HCT116 (cell line): ENCODE measurements at regions not wholly inside any gene's neighbourhood (a gene's known extent, or its start where the extent isn't known, plus 50 kb on each side); places are given as distances from the start of the nearest gene placed in this dataset.

Experiments
- ATAC-seq: fragments of 200-7000 bp; cut with Tn5 transposase; 2 replicates; pipeline ENCODE4 v1.9.1; 2020; ENCODE audit warnings: mild to moderate bottlenecking, moderate library complexity
- BruUV-seq: library from RNA; stranded (reverse); fragments of 400-500 nt; replicated peaks from 2 replicates; lab custom pipeline; 2021; lab: Mats Ljungman, UMichigan
- CTCF ChIA-PET: fragments of 300-600 bp; sonication (Branson Sonifier 250); formaldehyde crosslinking; loops from one replicate; lab custom pipeline; 2021; ENCODE audit warnings: antibody characterized with exemption; lab: Charles Lee
- POLR2A ChIA-PET: fragments of 300-600, 350-600 bp; sonication (Branson Sonifier 250); formaldehyde crosslinking; loops from one replicate; lab custom pipeline; 2021; ENCODE audit warnings: antibody characterized with exemption; lab: Charles Lee
- RAD21 ChIA-PET, 2 experiments: fragments of 300-600 bp; sonication (Branson Sonifier 250); formaldehyde crosslinking; loops; one replicate each; lab custom pipeline; 2023; ENCODE audit warnings: low total read pairs in 2 of 2; ENCODE audit not compliant: uncharacterized antibody in 2 of 2, unreplicated experiment in 2 of 2, low non-redundant PET in 1 of 2; lab: Charles Lee
- DNase-seq: peaks from one replicate; pipeline ENCODE4 v3.0.0-alpha.2; 2010; ENCODE audit warnings: low read depth, low spot score
- H2AFZ ChIP-seq: fragments of 200-600 bp; shearing (Covaris generic), sonication (generic); 2 replicates; pipeline ENCODE4 v1.6.1; 2017; ENCODE audit warnings: low read depth, mixed run types, mixed read lengths, antibody characterized with exemption, low read length; ENCODE audit not compliant: poor library complexity, severe bottlenecking
- H3K27ac ChIP-seq: 2 replicates; pipeline ENCODE4 v1.5.1; 2012; ENCODE audit warnings: low read depth, low read length
- H3K27me3 ChIP-seq: fragments of 200-600 bp; sonication (generic); 2 replicates; pipeline ENCODE4 v1.6.1; 2016; ENCODE audit warnings: mixed run types, low read length, mixed read lengths; ENCODE audit not compliant: insufficient read depth
- H3K36me3 ChIP-seq, 2 experiments: fragments of 200-500 bp in 1 of 2; fragments of 200-600 bp in 1 of 2; sonication (Bioruptor generic) in 1 of 2; sonication (generic) in 1 of 2; 2 replicates each; pipeline versions ENCODE4 v1.5.1 to v1.6.1; 2014 to 2016; ENCODE audit warnings: low read length in 2 of 2, inconsistent platforms in 1 of 2, mixed read lengths in 1 of 2, mixed run types in 1 of 2; ENCODE audit not compliant: insufficient read depth in 2 of 2, control insufficient read depth in 1 of 2
- H3K4me1 ChIP-seq, 2 experiments: fragments of 200-600 bp in 1 of 2; sonication (generic) in 1 of 2; 2 replicates each; pipeline versions ENCODE4 v1.5.1 to v1.6.1; 2012 to 2017; ENCODE audit warnings: low read length in 2 of 2, inconsistent platforms in 1 of 2, mild to moderate bottlenecking in 1 of 2, mixed read lengths in 1 of 2, mixed run types in 1 of 2, moderate library complexity in 1 of 2; ENCODE audit not compliant: insufficient read depth in 2 of 2, control insufficient read depth in 1 of 2
- H3K4me2 ChIP-seq: fragments of 200-600 bp; sonication (generic); 2 replicates; pipeline ENCODE4 v1.6.1; 2017; ENCODE audit warnings: mixed run types, low read length, mixed read lengths
- H3K4me3 ChIP-seq, 2 experiments: fragments of 200-600 bp in 1 of 2; sonication (generic) in 1 of 2; replicated peaks in 1 of 2; 2 replicates each; pipeline ENCODE4 v1.5.1; 2011 to 2016; ENCODE audit warnings: low read length in 2 of 2, control low read depth in 1 of 2, low read depth in 1 of 2, mild to moderate bottlenecking in 1 of 2, mixed read lengths in 1 of 2, mixed run types in 1 of 2
- H3K79me2 ChIP-seq: fragments of 200-600 bp; sonication (generic); 2 replicates; pipeline ENCODE4 v1.6.1; 2017; ENCODE audit warnings: mild to moderate bottlenecking, mixed run types, low read length, moderate library complexity, mixed read lengths; ENCODE audit not compliant: insufficient read depth
- H3K9ac ChIP-seq: fragments of 200-600 bp; sonication (generic); 2 replicates; pipeline ENCODE4 v1.6.1; 2016; ENCODE audit warnings: low read length, mixed read lengths
- H3K9me2 ChIP-seq: fragments of 200-600 bp; sonication (generic), shearing (Covaris generic); 2 replicates; pipeline ENCODE4 v1.6.1; 2017; ENCODE audit warnings: mixed run types, mild to moderate bottlenecking, moderate library complexity; ENCODE audit not compliant: insufficient read depth
- H3K9me3 ChIP-seq, 2 experiments: fragments of 200-500 bp in 1 of 2; fragments of 200-600 bp in 1 of 2; sonication (Bioruptor generic) in 1 of 2; sonication (generic) in 1 of 2; 2 replicates each; pipeline ENCODE4 v1.6.1; 2014 to 2017; ENCODE audit warnings: low read length in 2 of 2, mixed read lengths in 2 of 2, inconsistent platforms in 1 of 2, low read depth in 1 of 2, mild to moderate bottlenecking in 1 of 2, mixed run types in 1 of 2, moderate library complexity in 1 of 2; ENCODE audit not compliant: control insufficient read depth in 1 of 2, insufficient read depth in 1 of 2
- H4K20me1 ChIP-seq: fragments of 200-600 bp; sonication (generic), shearing (Covaris generic); 2 replicates; pipeline ENCODE4 v1.6.1; 2017; ENCODE audit warnings: mixed run types, mild to moderate bottlenecking, moderate library complexity; ENCODE audit not compliant: insufficient read depth
- CBX3 ChIP-seq: IDR thresholded peaks from 2 replicates; pipeline ENCODE4 v1.6.1; 2012; ENCODE audit warnings: low read depth
- CEBPB ChIP-seq: IDR thresholded peaks from 2 replicates; pipeline ENCODE4 v1.6.1; 2012; ENCODE audit warnings: low read depth
- EZH2 ChIP-seq: fragments of 200-600 bp; sonication (generic); IDR thresholded peaks from 2 replicates; pipeline ENCODE4 v1.6.1; 2017; ENCODE audit warnings: antibody characterized with exemption, mixed run types
- EZH2phosphoT487 ChIP-seq: fragments of 200-600 bp; IDR thresholded peaks from 2 replicates; pipeline ENCODE4 v1.6.1; 2018; ENCODE audit warnings: antibody characterized with exemption, borderline replicate concordance
- FOSL1 ChIP-seq: IDR thresholded peaks from 2 replicates; pipeline ENCODE4 v1.6.1; 2012; ENCODE audit warnings: low read depth
- JUND ChIP-seq: IDR thresholded peaks from 2 replicates; pipeline ENCODE4 v1.6.1; 2012
- SIN3A ChIP-seq: IDR thresholded peaks from 2 replicates; pipeline ENCODE4 v1.6.1; 2012; ENCODE audit warnings: low read depth
- SP1 ChIP-seq: IDR thresholded peaks from 2 replicates; pipeline ENCODE4 v1.6.1; 2012; ENCODE audit warnings: low read depth
- SRF ChIP-seq: IDR thresholded peaks from 2 replicates; pipeline ENCODE4 v1.6.1; 2012; ENCODE audit warnings: low read depth
- TCF7L2 ChIP-seq: IDR thresholded peaks from 2 replicates; pipeline ENCODE4 v1.7.0; 2011; ENCODE audit warnings: borderline replicate concordance, inconsistent platforms; ENCODE audit not compliant: insufficient read depth, insufficient read length; ENCODE audit errors: extremely low read depth
- YY1 ChIP-seq: IDR thresholded peaks from 2 replicates; pipeline ENCODE4 v1.6.1; 2011; ENCODE audit warnings: low read length, low read depth, moderate library complexity, mild to moderate bottlenecking; ENCODE audit not compliant: insufficient replicate concordance; ENCODE audit errors: extremely low read depth
- ZBTB33 ChIP-seq: IDR thresholded peaks from 2 replicates; pipeline ENCODE4 v1.6.1; 2011; ENCODE audit warnings: mild to moderate bottlenecking, low read length, moderate library complexity; ENCODE audit not compliant: insufficient replicate concordance; ENCODE audit errors: extremely low read depth
- ZNF274 ChIP-seq: fragments of 200-500 bp; sonication (Bioruptor generic); IDR thresholded peaks from 2 replicates; pipeline ENCODE4 v1.6.1; 2014; ENCODE audit warnings: mild to moderate bottlenecking, low read depth, low read length, inconsistent platforms
- intact Hi-C: fragments of 100-400 bp; cut with micrococcal nuclease; formaldehyde crosslinking; loops from 2 replicates; pipeline ENCODE4 v1.10.0; 2022
- TF ChIP-seq, protein P1 (sequence below): IDR thresholded peaks from 2 replicates; pipeline ENCODE4 v1.6.1; 2012
- TF ChIP-seq, protein P2 (sequence below): IDR thresholded peaks from 2 replicates; pipeline ENCODE4 v1.6.1; 2012; ENCODE audit warnings: low read depth

- TF ChIP-seq SP1 (no peak), EZH2phosphoT487 (no peak), JUND (no peak), EZH2 (no peak), SRF (no peak)
These were observed 120.7 kb downstream of the CYP26B1 start (continued) for GRCh38 chr2:72026819-72027425.

- ChIA-PET CTCF (no interaction called here), RAD21 (no interaction called here), POLR2A (no interaction called here)
- no peak overlapping the region for H3K4me2 ChIP-seq
- H3K4me3 ChIP-seq: no peak overlapping the region
- 0 out of 4 replicates have a peak, but pooled peaks cover 0 to 4% of the 10 kb centered on the region in 2 experiments for H3K4me1 ChIP-seq
- H3K27me3 ChIP-seq: no peaks in the 10 kb centered on the region
- H3K9ac ChIP-seq: no peak overlapping the region
- no peaks in the 10 kb centered on the region for H3K9me2 ChIP-seq
- H3K79me2 ChIP-seq: no peaks in the 10 kb centered on the region
- DNase-seq (no peak), ATAC-seq (no peak)
- H2AFZ ChIP-seq: no peak overlapping the region
- no peak for TF ChIP-seq YY1
- no peak for TF ChIP-seq CEBPB
- no peak for TF ChIP-seq SIN3A
- no peak for TF ChIP-seq FOSL1
- TF ChIP-seq, protein P1, sequence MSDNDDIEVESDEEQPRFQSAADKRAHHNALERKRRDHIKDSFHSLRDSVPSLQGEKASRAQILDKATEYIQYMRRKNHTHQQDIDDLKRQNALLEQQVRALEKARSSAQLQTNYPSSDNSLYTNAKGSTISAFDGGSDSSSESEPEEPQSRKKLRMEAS: no peak
- TF ChIP-seq, protein P2, sequence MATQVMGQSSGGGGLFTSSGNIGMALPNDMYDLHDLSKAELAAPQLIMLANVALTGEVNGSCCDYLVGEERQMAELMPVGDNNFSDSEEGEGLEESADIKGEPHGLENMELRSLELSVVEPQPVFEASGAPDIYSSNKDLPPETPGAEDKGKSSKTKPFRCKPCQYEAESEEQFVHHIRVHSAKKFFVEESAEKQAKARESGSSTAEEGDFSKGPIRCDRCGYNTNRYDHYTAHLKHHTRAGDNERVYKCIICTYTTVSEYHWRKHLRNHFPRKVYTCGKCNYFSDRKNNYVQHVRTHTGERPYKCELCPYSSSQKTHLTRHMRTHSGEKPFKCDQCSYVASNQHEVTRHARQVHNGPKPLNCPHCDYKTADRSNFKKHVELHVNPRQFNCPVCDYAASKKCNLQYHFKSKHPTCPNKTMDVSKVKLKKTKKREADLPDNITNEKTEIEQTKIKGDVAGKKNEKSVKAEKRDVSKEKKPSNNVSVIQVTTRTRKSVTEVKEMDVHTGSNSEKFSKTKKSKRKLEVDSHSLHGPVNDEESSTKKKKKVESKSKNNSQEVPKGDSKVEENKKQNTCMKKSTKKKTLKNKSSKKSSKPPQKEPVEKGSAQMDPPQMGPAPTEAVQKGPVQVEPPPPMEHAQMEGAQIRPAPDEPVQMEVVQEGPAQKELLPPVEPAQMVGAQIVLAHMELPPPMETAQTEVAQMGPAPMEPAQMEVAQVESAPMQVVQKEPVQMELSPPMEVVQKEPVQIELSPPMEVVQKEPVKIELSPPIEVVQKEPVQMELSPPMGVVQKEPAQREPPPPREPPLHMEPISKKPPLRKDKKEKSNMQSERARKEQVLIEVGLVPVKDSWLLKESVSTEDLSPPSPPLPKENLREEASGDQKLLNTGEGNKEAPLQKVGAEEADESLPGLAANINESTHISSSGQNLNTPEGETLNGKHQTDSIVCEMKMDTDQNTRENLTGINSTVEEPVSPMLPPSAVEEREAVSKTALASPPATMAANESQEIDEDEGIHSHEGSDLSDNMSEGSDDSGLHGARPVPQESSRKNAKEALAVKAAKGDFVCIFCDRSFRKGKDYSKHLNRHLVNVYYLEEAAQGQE: no peak
- no peak for TF ChIP-seq SRF
- no peak for TF ChIP-seq JUND
- TF ChIP-seq EZH2phosphoT487: no peak
- no peak for TF ChIP-seq ZBTB33
- no peak for TF ChIP-seq TCF7L2
- no peak for TF ChIP-seq ZNF274
- no peak for TF ChIP-seq CBX3
- intact Hi-C loops: no loop called here
- no peaks in the 10 kb centered on the region for H3K36me3 ChIP-seq
- no peak overlapping the region for H3K27ac ChIP-seq
- BruUV-seq: no TSS peak
- no peaks in the 10 kb centered on the region for H3K9me3 ChIP-seq
- no peaks in the 10 kb centered on the region for H4K20me1 ChIP-seq
These were observed 123.0 kb downstream of the CYP26B1 start for GRCh38 chr2:72024451-72025175.
